ENCODE measurements at regions not wholly inside any gene's neighbourhood (a gene's known extent, or its start where the extent isn't known, plus 50 kb on each side); places are given as distances from the start of the nearest gene placed in this dataset.
"Not testable (repeated sequence)": the region's sequence is repeated elsewhere in the genome, so short reads cannot be mapped to it uniquely, and the experiment has no call there.

DNA sequence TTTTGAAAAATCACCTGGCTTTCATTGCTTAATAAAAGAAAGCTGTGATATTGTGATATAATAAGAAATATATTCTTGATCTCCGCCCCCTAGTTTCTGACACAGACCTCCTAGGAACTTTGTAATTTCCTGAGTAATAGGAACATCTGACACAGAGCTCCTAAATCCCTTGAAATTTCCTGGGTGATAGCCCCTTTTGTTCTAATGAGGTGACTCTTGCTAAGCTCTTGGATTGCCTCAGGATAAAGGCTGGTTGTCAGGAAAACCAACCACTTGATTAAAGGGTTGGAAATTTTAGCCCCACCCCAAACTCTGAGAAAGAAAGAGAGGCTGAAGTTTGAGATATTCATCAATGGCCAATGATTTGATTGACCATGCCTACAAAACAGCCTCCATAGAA is 326.4 kb upstream of the KIF2B start:
- ATAC-seq (no peak), DNase-seq (no peak)
- intact Hi-C loops (cut with DNase I) = no loop called here
- Histone ChIP-seq H3K27me3 (ENCODE audit: control insufficient read depth, insufficient read depth) (no peaks in the 10 kb centered on the region), H3K4me3 (ENCODE audit: low read length) (no peak overlapping the region), H3K27ac (ENCODE audit: low read length) (no peak overlapping the region), H3K9me3 (ENCODE audit: control insufficient read depth, low read length) (no peaks in the 10 kb centered on the region), H3K4me1 (ENCODE audit: control insufficient read depth, insufficient read depth, low read length) (no peaks in the 10 kb centered on the region)
- 86% methylated on average over 1 of the region's 1 CpG for WGBS

DNA sequence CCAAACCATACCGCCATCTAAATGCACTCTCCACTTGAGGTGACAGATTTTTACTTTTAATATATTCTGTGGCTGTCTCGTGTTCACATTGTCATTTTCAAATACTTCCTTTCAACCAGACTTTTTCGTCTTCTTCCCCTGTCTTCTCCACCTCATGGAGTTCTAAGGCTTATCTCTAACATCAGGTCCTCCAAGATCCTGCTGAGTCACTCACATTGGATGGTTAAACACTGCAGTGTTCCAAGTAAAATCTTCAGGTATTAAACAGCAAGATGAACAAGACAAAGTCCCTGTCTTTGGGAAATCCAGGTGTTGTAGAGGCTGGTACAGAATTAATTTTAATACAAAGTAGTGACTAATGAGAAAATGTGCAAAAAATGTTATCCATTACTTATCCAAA is 330.2 kb upstream of the KIF2B start:
- 72% methylated on average over 3 of the region's 3 CpGs for WGBS
- DNase-seq = no peak
- intact Hi-C loops (cut with DNase I) = no loop called here
- no peaks in the 10 kb centered on the region for H3K27me3 ChIP-seq (ENCODE audit: control insufficient read depth, insufficient read depth)
- no peak overlapping the region for H3K27ac ChIP-seq (ENCODE audit: low read length)
- no peaks in the 10 kb centered on the region for H3K9me3 ChIP-seq (ENCODE audit: control insufficient read depth, low read length)
- no peak for ATAC-seq
- H3K4me1 ChIP-seq (ENCODE audit: control insufficient read depth, insufficient read depth, low read length) = no peaks in the 10 kb centered on the region
- H3K4me3 ChIP-seq (ENCODE audit: low read length) = no peak overlapping the region

DNA sequence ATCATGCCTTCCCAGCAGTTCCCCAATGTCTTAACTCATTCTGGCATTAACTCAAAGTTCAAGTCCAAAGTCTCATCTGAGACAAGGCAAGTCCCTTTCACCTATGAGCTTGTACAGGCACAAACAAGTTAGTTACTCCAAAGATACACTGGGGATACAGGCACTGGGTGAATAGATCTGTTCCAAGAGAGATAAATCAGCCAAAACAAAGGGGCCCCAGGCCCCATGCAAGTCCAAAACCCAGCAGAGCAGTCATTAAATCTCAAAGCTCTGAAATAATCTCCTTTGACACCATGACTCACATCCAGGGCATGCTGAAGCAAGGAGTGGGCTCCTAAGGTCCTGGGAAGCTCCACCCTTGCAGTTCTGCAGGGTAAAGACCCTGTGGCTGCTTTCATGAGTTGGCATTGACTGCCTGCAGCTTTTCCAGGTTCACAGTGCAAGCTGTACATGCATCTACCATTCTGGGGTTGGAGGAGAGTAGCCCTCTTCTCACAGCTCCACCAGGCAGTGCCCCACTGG is 332.2 kb upstream of the KIF2B start:
- no peak for ATAC-seq

GRCh38 chr17:53483704-53484103 is 339.0 kb upstream of the KIF2B start:
- no peak for DNase-seq
- intact Hi-C loops (cut with DNase I) = no loop called here
- ATAC-seq = no peak
- 32% methylated on average over 1 of the region's 1 CpG for WGBS
- H3K27me3 ChIP-seq (ENCODE audit: control insufficient read depth, insufficient read depth) = no peaks in the 10 kb centered on the region
- no peak overlapping the region for H3K27ac ChIP-seq (ENCODE audit: low read length)
- no peak overlapping the region for H3K4me3 ChIP-seq (ENCODE audit: low read length)
- H3K9me3 ChIP-seq (ENCODE audit: control insufficient read depth, low read length) = no peaks in the 10 kb centered on the region
- no peaks in the 10 kb centered on the region for H3K4me1 ChIP-seq (ENCODE audit: control insufficient read depth, insufficient read depth, low read length)

More for the DNA sequence above, 332.2 kb upstream of the KIF2B start:
- intact Hi-C loops (cut with DNase I) = no loop called here
- no peak for DNase-seq
- H3K4me3 ChIP-seq (ENCODE audit: low read length) = no peak overlapping the region
- H3K27me3 ChIP-seq (ENCODE audit: control insufficient read depth, insufficient read depth) = no peaks in the 10 kb centered on the region
- H3K27ac ChIP-seq (ENCODE audit: low read length) = no peak overlapping the region
- H3K4me1 ChIP-seq (ENCODE audit: control insufficient read depth, insufficient read depth, low read length) = no peaks in the 10 kb centered on the region
- no peaks in the 10 kb centered on the region for H3K9me3 ChIP-seq (ENCODE audit: control insufficient read depth, low read length)

- intact Hi-C loops (cut with DNase I) = no loop called here
- Histone ChIP-seq H3K4me3 (ENCODE audit: low read length) (no peak overlapping the region), H3K4me1 (ENCODE audit: control insufficient read depth, insufficient read depth, low read length) (no peaks in the 10 kb centered on the region), H3K27ac (ENCODE audit: low read length) (no peak overlapping the region), H3K9me3 (ENCODE audit: control insufficient read depth, low read length) (no peaks in the 10 kb centered on the region), H3K27me3 (ENCODE audit: control insufficient read depth, insufficient read depth) (no peaks in the 10 kb centered on the region)
- 25% methylated on average over 3 of the region's 3 CpGs for WGBS
- no peak for ATAC-seq
- DNase-seq = no peak
Measured at GRCh38 chr17:53475002-53475401, 347.7 kb upstream of the KIF2B start.

DNA sequence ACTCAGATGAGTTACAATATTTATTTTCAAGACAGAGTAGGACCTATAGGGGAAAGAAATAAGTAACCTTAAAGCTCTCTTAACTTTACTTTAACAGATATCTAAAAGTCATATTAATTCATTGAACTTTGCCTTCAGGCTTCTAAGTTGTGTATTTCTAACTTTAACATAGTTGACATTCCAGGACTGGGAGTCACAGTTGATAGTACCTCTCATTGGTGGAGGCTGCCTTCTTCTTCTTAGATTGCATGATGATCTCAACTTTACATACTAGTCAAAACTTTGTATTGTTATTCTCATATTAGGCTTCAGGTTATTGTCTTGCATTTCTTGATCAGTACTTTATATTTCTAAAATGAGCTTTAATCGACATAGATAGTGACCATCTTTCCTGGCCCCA is 350.1 kb upstream of the KIF2B start:
- no peak overlapping the region for H3K27ac ChIP-seq (ENCODE audit: low read length)
- intact Hi-C loops (cut with DNase I) = no loop called here
- no peaks in the 10 kb centered on the region for H3K4me1 ChIP-seq (ENCODE audit: control insufficient read depth, insufficient read depth, low read length)
- no peaks in the 10 kb centered on the region for H3K27me3 ChIP-seq (ENCODE audit: control insufficient read depth, insufficient read depth)
- DNase-seq (no peak), ATAC-seq (no peak)
- H3K4me3 ChIP-seq (ENCODE audit: low read length) = no peak overlapping the region
- 88% methylated on average over 1 of the region's 1 CpG for WGBS
- no peaks in the 10 kb centered on the region for H3K9me3 ChIP-seq (ENCODE audit: control insufficient read depth, low read length)

GRCh38 chr17:53471514-53471913 is 351.2 kb upstream of the KIF2B start:
- Histone ChIP-seq H3K27ac (ENCODE audit: low read length) (no peak overlapping the region), H3K27me3 (ENCODE audit: control insufficient read depth, insufficient read depth) (no peaks in the 10 kb centered on the region), H3K4me1 (ENCODE audit: control insufficient read depth, insufficient read depth, low read length) (no peaks in the 10 kb centered on the region), H3K9me3 (ENCODE audit: control insufficient read depth, low read length) (no peaks in the 10 kb centered on the region), H3K4me3 (ENCODE audit: low read length) (no peak overlapping the region)
- intact Hi-C loops (cut with DNase I) = no loop called here
- ATAC-seq (no peak), DNase-seq (no peak)
- WGBS = 74% methylated on average over 7 of the region's 7 CpGs

GRCh38 chr17:53470626-53471025 is 352.1 kb upstream of the KIF2B start:
- intact Hi-C loops (cut with DNase I) = no loop called here
- 33% methylated on average over 1 of the region's 1 CpG for WGBS
- Histone ChIP-seq H3K4me1 (ENCODE audit: control insufficient read depth, insufficient read depth, low read length) (no peaks in the 10 kb centered on the region), H3K4me3 (ENCODE audit: low read length) (no peak overlapping the region), H3K27me3 (ENCODE audit: control insufficient read depth, insufficient read depth) (no peaks in the 10 kb centered on the region), H3K9me3 (ENCODE audit: control insufficient read depth, low read length) (no peaks in the 10 kb centered on the region), H3K27ac (ENCODE audit: low read length) (no peak overlapping the region)
- ATAC-seq = no peak
- DNase-seq = no peak

DNA sequence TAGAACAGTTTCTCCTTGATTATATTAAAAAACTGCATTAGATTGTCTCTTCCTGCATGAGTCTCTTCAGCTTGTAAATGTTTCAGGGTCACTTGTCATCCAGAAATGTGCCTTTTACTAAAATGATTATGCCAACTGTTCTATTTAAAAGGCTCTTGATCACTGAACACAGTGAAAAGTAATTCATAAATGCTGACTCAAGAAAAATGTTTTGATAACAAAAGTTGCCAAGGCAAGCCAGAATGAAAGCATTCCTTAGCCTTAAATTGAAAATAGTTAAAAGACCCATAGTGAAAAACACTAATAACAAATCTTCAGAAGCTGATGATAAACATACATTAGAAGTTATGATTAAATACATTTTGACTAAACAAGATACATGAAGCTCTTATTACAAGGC is 356.0 kb upstream of the KIF2B start:
- no peak for ATAC-seq

DNA sequence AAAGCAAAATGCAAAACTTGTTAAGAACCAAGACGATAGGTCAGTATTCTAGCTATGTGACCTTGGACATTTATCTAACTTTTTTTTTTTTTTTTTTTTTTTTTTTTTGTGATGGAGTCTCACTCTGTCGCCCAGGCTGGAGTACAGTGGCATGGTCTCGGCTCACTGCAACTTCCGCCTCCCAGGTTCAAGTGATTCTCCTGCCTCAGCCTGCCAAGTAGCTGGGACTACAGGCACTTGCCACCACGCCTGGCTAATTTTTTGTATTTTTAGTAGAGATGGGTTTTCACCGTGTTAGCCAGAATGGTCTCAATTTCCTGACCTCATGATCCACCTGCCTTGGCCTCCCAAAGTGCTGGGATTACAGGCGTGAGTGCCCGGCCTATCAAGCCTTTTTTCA is 358.3 kb upstream of the KIF2B start:
- H3K4me1 ChIP-seq (ENCODE audit: control insufficient read depth, insufficient read depth, low read length); H3K27me3 ChIP-seq (ENCODE audit: control insufficient read depth, insufficient read depth); DNase-seq; H3K9me3 ChIP-seq (ENCODE audit: control insufficient read depth, low read length); H3K27ac ChIP-seq (ENCODE audit: low read length); ATAC-seq; intact Hi-C loops (cut with DNase I); H3K4me3 ChIP-seq (ENCODE audit: low read length): not testable (repeated sequence)
- 90% methylated on average over 8 of the region's 8 CpGs for WGBS

More for the DNA sequence above, 356.0 kb upstream of the KIF2B start:
- Histone ChIP-seq H3K27ac (ENCODE audit: low read length) (no peak overlapping the region), H3K9me3 (ENCODE audit: control insufficient read depth, low read length) (no peaks in the 10 kb centered on the region), H3K4me1 (ENCODE audit: control insufficient read depth, insufficient read depth, low read length) (no peaks in the 10 kb centered on the region), H3K27me3 (ENCODE audit: control insufficient read depth, insufficient read depth) (no peaks in the 10 kb centered on the region), H3K4me3 (ENCODE audit: low read length) (no peak overlapping the region)
- intact Hi-C loops (cut with DNase I) = no loop called here
- no peak for DNase-seq

DNA sequence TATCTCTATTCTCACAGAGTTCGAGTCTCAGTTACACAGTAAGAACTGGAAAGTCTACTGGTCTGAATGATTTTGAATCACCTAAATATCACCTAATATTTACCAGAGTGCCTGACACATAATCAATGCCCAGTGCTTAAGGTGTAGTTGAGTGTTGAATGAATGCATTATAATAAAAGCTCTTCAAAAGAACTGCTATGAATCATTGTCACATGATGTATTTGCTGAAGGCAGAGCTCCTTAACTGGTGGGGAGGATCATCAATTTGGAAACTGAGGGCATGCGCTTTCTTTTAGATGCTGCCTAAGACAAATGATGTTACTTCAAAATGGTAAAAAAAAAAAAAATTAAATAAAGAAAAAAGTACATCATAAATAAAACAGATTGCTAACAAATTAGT is 359.4 kb upstream of the KIF2B start:
- WGBS = 74% methylated on average over 2 of the region's 2 CpGs
- ATAC-seq (no peak), DNase-seq (no peak)
- Histone ChIP-seq H3K9me3 (ENCODE audit: control insufficient read depth, low read length) (no peaks in the 10 kb centered on the region), H3K27ac (ENCODE audit: low read length) (no peak overlapping the region), H3K27me3 (ENCODE audit: control insufficient read depth, insufficient read depth) (no peaks in the 10 kb centered on the region), H3K4me1 (ENCODE audit: control insufficient read depth, insufficient read depth, low read length) (no peaks in the 10 kb centered on the region), H3K4me3 (ENCODE audit: low read length) (no peak overlapping the region)
- intact Hi-C loops (cut with DNase I) = no loop called here

DNA sequence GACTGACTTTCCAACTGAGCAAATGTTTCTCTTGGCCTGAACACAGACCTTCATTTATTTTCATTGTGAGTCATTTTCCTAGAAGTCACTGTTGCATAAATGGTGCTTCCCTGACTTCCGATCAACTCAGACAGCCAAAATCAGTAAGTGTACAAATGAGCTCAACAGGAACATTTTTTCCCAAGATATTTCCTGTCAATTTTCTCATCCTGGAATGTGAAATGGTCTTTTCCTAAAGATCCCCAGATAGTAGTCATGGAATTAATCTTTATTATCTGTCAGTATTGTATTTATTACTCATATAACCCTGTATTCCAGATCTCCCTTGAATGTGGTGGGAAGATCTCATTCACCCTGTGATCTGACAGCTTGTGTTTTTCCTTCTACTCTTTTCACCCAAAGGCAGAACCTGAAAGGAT is 360.3 kb upstream of the KIF2B start:
- H3K4me3 ChIP-seq (ENCODE audit: low read length) = no peak overlapping the region
- intact Hi-C loops (cut with DNase I) = no loop called here
- peak in 1 of 2 donors; percentile 79 for ATAC-seq
- no peak overlapping the region for H3K27ac ChIP-seq (ENCODE audit: low read length)
- H3K9me3 ChIP-seq (ENCODE audit: control insufficient read depth, low read length) = no peaks in the 10 kb centered on the region
- no peak for DNase-seq
- WGBS = 32% methylated on average over 1 of the region's 1 CpG
- H3K4me1 ChIP-seq (ENCODE audit: control insufficient read depth, insufficient read depth, low read length) = no peaks in the 10 kb centered on the region
- no peaks in the 10 kb centered on the region for H3K27me3 ChIP-seq (ENCODE audit: control insufficient read depth, insufficient read depth)
